ENCODE measurements at regions not wholly inside any gene's neighbourhood (a gene's known extent, or its start where the extent isn't known, plus 50 kb on each side); places are given as distances from the start of the nearest gene placed in this dataset.

DNA sequence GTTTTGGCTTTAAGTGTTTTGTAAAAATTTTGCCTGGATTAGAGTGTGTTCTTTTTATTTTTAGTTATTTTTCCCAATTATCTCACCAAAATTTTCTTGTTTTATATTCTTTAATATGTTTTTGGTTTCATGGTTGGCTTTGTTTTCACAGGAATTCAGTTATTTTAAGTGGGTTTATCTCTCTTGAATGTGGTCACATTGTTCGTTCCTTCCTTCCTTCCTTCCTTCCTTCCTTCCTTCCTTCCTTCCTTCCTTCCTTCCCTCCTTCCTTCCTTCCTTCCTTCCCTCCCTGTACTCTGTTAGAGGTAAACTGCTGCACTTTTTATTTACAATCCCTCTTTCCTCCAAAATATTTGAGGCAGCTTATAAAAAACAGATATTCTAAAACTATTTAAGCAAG, 672.9 kb upstream of the CITED2 start:
- DNase-seq (ENCODE audit: low read depth in 2 of 2) = no peak

GRCh38 chr6:140046016-140046632, 671.7 kb upstream of the CITED2 start:
- DNase-seq (ENCODE audit: low read depth in 2 of 2) = no peak

- no peak for DNase-seq (ENCODE audit: low read depth in 2 of 2)
Observed at GRCh38 chr6:140045116-140045515, 670.7 kb upstream of the CITED2 start.

- no peak for DNase-seq (ENCODE audit: low read depth in 2 of 2)
Observed at GRCh38 chr6:140044626-140045025, 670.2 kb upstream of the CITED2 start.

DNA sequence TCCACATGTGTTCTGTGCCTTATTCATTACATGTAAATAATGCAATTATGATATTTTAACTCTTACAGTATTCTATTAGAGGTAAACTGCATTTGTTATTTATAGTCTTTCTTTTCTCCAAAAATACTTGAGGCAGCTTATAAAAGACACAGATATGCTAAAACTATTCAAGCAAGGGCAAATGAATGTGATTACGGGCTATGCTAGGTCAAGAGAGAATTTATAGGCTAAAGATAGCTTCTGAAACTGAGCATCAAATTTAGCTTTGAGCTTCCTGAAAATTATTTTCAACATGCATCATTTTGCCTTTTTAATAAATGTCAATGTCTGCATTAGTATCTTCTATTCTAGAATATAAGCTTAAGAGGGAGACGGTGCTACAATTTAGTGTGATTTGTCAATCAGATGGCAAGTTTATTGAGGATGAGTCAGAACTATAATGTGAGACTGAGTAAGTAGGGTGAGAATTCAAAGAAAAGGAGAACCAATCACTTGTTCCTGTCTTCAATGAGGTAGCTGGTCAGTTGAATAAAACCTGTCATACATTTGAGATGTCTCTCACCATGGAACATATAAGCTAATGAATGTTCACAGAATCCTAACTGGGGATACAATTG, 669.4 kb upstream of the CITED2 start:
- DNase-seq (ENCODE audit: low read depth in 2 of 2) = no peak

DNA sequence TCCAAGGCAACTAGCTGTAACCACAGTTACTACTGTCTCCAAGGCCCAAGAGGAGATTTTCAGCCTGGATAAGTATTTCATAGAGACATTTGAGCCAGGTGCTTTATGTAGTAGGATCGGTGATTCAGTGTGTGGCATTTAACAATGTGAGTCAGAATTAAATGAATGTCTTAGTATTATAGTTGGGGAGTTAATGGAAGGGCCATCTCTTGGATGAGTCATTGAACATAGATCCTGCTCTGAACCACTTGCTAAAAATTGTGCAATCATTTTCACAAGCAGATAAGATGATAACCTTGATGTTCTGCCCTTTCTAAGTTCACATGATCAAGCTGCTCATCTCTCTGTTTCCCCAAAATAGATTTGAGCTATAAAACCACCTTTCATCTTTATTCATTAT, 668.9 kb upstream of the CITED2 start:
- no peak for DNase-seq (ENCODE audit: low read depth in 2 of 2)

- no peak for DNase-seq (ENCODE audit: low read depth in 2 of 2)
Observed at GRCh38 chr6:140041571-140042332, 667.3 kb upstream of the CITED2 start.

GRCh38 chr6:140041056-140041455, 666.6 kb upstream of the CITED2 start:
- no peak for DNase-seq (ENCODE audit: low read depth in 2 of 2)

GRCh38 chr6:140040396-140040795, 665.9 kb upstream of the CITED2 start:
- DNase-seq (ENCODE audit: low read depth in 2 of 2) = no peak

- DNase-seq (ENCODE audit: low read depth in 2 of 2) = no peak
Observed at GRCh38 chr6:140039364-140039763, 664.9 kb upstream of the CITED2 start.

DNA sequence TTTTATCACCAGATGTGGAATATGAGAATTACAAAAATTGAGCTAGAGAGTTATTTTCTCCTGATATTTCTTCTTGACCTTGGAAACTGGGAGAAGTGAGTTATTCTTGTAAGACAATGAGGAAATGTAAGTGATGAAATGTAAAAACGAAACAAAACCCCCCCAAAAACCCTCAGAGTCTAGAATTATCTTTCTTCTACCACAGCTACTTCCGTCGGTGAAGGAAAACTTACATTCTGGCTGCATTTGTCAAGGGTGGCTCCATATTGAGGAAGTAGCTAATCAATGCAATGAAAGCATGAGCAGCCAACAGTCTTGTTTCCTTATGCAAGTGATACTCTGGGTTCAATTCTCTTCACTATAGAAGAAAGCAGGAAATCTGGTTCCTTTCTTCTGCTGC, 661.7 kb upstream of the CITED2 start:
- no peak for DNase-seq (ENCODE audit: low read depth in 2 of 2)

DNA sequence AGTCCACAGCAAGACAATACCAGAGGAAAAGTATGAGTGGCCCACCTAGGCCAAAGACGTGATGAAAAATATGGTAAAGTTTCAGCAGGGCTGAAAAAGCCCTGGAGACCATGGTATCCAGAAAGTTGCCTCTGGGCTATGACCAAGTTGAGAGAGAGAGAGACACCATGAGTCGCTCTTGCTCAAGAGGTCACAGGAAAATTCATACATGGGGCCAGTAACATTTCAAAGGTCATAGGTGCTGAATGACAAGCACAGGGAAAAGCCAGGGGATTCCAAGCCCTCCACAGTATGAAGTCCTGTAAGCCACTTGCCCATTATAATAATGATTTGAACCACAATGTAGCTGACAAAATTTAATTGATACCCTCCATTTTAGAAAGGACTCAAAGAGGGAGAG, 657.7 kb upstream of the CITED2 start:
- DNase-seq (ENCODE audit: low read depth in 2 of 2) = no peak

DNA sequence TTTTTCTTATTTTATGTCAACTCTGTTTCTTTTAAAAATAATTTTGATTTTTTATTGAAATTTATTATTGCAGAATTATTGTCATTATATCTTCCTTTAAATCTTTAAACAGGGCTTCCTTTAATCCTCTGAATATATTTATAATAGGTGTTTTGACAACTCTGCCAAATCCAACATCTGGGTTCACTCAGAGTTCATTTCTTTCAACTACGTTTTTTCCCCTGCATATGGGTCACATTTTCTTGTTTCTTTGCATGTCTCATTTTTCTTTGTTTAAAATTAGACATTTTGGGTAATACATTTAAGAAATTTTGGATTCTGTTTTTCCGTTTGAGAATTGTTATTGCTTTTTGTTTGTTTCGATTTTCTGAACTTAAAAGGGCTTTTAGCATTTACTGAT, 655.1 kb upstream of the CITED2 start:
- DNase-seq (ENCODE audit: low read depth in 2 of 2) = no peak

DNA sequence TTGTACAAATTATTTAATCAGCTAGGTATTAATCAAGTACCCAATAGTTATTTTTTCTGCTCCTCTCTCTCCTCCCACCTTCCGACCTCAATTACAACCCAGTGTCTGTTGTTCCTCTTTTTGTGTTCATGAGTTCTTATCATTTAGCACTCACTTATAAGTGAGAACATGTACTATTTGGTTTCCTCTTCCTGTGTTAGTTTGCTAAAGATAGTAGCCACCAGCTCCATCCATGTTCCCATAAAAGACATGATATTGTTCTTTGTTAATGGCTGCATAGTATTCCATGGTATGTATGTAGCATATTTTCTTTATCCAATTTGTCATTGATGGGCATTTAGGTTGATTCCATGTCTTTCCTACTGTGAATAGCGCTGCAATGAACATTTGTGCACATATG, 652.8 kb upstream of the CITED2 start:
- no peak for DNase-seq (ENCODE audit: low read depth in 2 of 2)

DNA sequence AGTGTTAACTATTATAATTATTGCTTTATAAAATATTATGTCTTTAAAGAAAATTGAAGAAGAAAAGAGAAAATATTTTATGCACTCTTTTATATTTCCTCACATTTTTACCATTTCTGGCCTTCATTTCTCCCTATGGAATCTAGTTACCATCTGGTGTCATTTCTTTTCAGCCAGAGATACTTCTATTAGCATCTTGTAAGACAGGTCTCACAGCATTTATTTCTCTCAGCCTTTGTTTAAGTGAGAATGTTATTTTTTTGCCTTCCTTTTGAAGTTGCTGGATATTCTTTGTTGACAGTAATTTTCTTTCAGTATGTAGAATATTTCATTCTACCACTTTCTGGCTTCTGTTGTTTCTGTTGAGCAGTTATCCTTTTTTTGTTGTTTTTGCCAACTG, 652.1 kb upstream of the CITED2 start:
- DNase-seq (ENCODE audit: low read depth in 2 of 2) = no peak

DNA sequence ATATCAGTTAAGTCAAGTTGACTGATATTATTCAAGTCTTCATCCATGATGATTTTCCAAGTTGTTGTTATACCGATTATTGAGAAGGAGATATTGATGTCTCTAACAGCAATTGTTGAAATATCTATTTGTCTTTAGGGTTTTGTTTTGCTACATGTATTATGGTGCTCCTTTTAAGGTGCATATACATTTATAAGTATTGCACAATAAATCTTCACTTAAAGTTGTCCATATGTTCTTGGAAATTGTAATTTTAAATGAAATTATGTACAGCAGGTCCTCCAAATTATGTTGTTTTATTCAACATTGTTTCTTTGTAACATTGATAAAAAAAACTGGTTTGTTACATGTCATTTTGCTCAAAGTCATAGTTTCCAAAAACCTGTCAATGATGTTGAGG, 650.7 kb upstream of the CITED2 start:
- no peak for DNase-seq (ENCODE audit: low read depth in 2 of 2)

DNA sequence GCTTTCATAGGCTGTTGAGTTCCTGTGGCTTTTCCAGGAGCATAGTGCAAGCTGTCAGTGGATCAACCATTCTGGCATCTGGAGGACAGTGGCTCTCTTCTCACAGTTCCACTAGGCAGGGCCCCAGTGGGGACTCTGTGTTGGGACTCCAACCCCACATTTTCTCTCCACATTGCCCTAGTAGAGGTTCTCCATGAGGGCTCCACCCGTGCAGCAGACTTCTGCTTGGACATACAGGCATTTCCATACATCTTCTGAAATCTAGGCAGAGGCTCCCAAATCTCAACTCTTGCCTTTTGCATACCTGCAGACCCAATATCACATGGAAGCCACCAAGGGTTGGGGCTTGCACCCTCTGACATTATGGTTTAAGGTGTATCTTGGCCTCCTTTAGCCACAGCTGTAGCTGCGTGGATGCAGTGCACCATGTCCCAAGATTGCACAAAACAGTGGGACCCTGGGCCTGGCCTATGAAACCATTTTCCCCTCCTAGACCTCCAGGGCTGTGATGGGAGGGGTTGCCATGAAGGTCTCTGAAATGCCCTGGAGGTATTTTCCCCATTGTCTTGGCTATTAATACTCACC, 645.9 kb upstream of the CITED2 start:
- no peak for DNase-seq (ENCODE audit: low read depth in 2 of 2)

DNA sequence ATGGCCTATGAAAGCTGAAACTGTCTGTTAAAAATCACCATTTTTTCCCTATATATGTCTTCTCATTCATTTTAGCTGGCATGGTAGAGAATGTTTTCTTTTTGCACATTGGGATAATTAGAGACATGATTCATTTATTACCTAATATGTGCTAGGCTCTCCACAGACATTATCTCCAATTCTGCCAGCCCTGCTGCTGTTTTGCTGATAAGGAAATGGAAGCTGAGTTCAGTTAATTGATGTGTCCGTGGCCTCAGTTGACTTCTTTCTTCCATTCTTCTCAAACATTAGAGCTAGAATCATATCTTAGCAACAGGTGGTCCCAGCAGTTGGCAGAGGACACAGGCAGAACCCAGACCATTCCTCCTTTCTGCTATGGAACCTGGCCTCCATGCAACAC, 644.1 kb upstream of the CITED2 start:
- DNase-seq (ENCODE audit: low read depth in 2 of 2) = no peak

- no peak for DNase-seq (ENCODE audit: low read depth in 2 of 2)
Observed at GRCh38 chr6:140017470-140017869, 643.0 kb upstream of the CITED2 start.

DNA sequence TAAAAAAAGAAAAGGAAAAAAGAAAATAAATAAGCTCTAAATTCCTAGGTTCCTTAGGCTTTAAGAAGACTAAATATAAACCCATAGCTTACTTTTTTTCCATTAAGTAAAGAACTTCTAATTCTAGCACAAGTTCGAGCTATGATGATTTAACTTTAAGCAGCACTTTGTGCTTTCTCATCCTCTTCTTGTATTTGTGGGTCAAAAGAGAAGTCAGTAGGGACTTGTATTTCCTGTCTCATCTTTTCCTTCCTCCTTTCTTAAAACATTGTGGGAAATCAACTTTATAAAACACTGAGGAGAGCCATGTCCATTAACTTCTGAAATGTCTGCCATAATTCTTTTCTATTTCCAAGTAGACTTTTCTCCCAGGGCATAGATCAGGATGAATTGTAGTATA, 637.7 kb upstream of the CITED2 start:
- DNase-seq (ENCODE audit: low read depth in 2 of 2) = no peak

DNA sequence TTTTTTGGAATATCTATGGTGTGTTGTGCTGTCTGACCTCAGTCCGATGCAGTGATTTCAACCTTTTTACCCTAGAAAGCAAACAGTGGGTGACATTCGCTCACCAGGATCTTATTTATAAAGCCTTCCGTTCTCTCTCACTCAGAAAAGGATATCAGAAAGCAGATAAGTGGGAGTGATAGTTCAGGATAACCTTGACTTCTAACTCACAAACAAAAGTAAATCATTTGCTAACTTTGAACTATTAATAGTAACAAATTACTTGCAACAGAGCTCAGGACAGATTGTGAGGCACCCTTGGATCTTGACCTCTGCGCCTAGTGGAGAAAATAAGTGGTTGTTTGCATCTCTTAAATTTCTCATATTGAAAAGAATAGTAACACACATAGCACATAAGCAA, 637.1 kb upstream of the CITED2 start:
- no peak for DNase-seq (ENCODE audit: low read depth in 2 of 2)

DNA sequence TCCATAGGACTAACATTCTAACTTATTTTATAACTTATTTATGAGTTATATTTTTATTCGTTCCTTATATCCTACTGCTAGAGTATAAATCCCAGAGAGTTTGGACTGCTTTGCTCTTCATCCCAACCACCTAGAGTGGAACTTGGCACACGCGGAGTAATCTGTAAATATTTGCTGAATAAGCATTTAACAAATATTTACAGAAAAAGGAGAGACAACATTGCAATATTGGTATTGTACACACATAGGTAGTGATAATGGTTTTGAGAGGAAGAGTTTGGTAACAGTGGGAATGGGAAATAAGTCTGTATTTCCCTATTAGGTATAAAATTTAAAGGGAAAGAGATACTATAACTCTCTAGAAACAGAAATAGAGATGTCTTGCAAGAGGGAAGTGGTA, 634.8 kb upstream of the CITED2 start:
- no peak for DNase-seq (ENCODE audit: low read depth in 2 of 2)

DNA sequence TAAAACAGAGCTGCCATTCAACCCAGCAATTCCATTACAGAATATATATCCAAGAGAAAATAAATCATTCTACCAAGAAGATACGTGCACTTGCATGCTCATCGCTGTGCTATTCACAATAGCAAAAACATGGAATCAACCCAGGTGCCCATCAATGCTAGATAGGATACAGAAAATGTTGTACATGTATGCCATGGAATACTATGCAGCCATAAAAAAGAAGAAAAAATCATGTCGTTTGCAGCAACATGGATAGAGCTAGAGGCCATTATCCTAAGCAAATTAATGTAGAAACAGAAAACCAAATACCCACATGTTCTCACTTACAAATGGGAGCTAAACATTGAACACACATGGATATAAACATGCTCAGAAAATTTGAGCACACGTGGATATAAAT, 633.1 kb upstream of the CITED2 start:
- no peak for DNase-seq (ENCODE audit: low read depth in 2 of 2)
